Neuronal stem cell (in vitro differentiated cells): ENCODE measurements at regions not wholly inside any gene's neighbourhood (a gene's known extent, or its start where the extent isn't known, plus 50 kb on each side); places are given as distances from the start of the nearest gene placed in this dataset.
A peak's percentile ranks its signal among the peaks of the same experiment; 100 is the strongest.

Source experiments
- DNase-seq: peaks from one replicate; pipeline ENCODE4 v3.0.0-alpha.2; 2013; ENCODE audit warnings: low spot score
- H2AFZ ChIP-seq: one replicate; pipeline ENCODE4 v1.6.1; 2013; ENCODE audit warnings: mild to moderate bottlenecking, low read length, inconsistent platforms
- H2AK5ac ChIP-seq: 2 replicates; pipeline ENCODE4 v1.6.1; 2013; ENCODE audit warnings: low read depth, mild to moderate bottlenecking, inconsistent platforms, low read length, moderate library complexity, mixed read lengths
- H2BK120ac ChIP-seq: 2 replicates; pipeline ENCODE4 v1.6.1; 2013; ENCODE audit warnings: low read depth, mild to moderate bottlenecking, inconsistent platforms, low read length, moderate library complexity, mixed read lengths
- H2BK12ac ChIP-seq: one replicate; pipeline ENCODE4 v1.6.1; 2013; ENCODE audit warnings: low read length, inconsistent platforms
- H2BK15ac ChIP-seq: 2 replicates; pipeline ENCODE4 v1.6.1; 2013; ENCODE audit warnings: mild to moderate bottlenecking, low read length, inconsistent platforms, mixed read lengths
- H2BK5ac ChIP-seq: one replicate; pipeline ENCODE4 v1.6.1; 2013; ENCODE audit warnings: inconsistent platforms, mild to moderate bottlenecking, low read length, moderate library complexity
- H3K14ac ChIP-seq: one replicate; pipeline ENCODE4 v1.6.1; 2013; ENCODE audit warnings: low read length, inconsistent platforms
- H3K18ac ChIP-seq: 2 replicates; pipeline ENCODE4 v1.6.1; 2013; ENCODE audit warnings: low read length, inconsistent platforms
- H3K23ac ChIP-seq: 2 replicates; pipeline ENCODE4 v1.6.1; 2013; ENCODE audit warnings: low read depth, mild to moderate bottlenecking, mixed read lengths, low read length, inconsistent platforms; ENCODE audit not compliant: poor library complexity
- H3K27ac ChIP-seq: replicated peaks from 3 replicates; pipeline ENCODE4 v1.5.1; 2013; ENCODE audit warnings: low read length, inconsistent platforms
- H3K27me3 ChIP-seq, 3 experiments: 2 replicates each; pipeline ENCODE4 v1.6.1; 2013; ENCODE audit warnings: low read length in 3 of 3, mild to moderate bottlenecking in 2 of 3, inconsistent platforms in 1 of 3, low read depth in 1 of 3, mixed read lengths in 1 of 3, moderate library complexity in 1 of 3; ENCODE audit not compliant: control insufficient read depth in 3 of 3, insufficient read depth in 3 of 3
- H3K36me3 ChIP-seq, 2 donors: replicated peaks in 1 of 2; 2 replicates each; pipeline ENCODE4 v1.6.1; 2013; ENCODE audit warnings: low read length in 2 of 2; ENCODE audit not compliant: control insufficient read depth in 2 of 2, insufficient read depth in 2 of 2
- H3K4ac ChIP-seq: 2 replicates; pipeline ENCODE4 v1.6.1; 2013; ENCODE audit warnings: inconsistent platforms, mild to moderate bottlenecking, low read length, moderate library complexity
- H3K4me1 ChIP-seq, 2 donors: 1 replicate in 1 of 2; 2 replicates in 1 of 2; pipeline ENCODE4 v1.6.1; 2013; ENCODE audit warnings: low read length in 2 of 2, low read depth in 1 of 2; ENCODE audit not compliant: control insufficient read depth in 2 of 2, insufficient read depth in 1 of 2
- H3K4me2 ChIP-seq: one replicate; pipeline ENCODE4 v1.6.1; 2013; ENCODE audit warnings: mild to moderate bottlenecking, low read length, inconsistent platforms; ENCODE audit not compliant: insufficient read depth, poor library complexity, severe bottlenecking
- H3K4me3 ChIP-seq, 2 donors: 2 replicates each; pipeline ENCODE4 v1.5.1; 2013; ENCODE audit warnings: low read length in 2 of 2, mild to moderate bottlenecking in 2 of 2, inconsistent platforms in 1 of 2, moderate library complexity in 1 of 2
- H3K79me1 ChIP-seq: one replicate; pipeline ENCODE4 v1.6.1; 2013; ENCODE audit warnings: low read depth, mild to moderate bottlenecking, inconsistent platforms, low read length, moderate library complexity
- H3K9ac ChIP-seq: one replicate; pipeline ENCODE4 v1.6.1; 2013; ENCODE audit warnings: mild to moderate bottlenecking, low read depth, low read length, inconsistent platforms; ENCODE audit not compliant: poor library complexity
- H3K9me3 ChIP-seq, 2 donors: replicated peaks in 1 of 2; 2 replicates each; pipeline versions ENCODE3 to v1.6.1; 2013; ENCODE audit warnings: low read length in 2 of 2, mild to moderate bottlenecking in 2 of 2, inconsistent platforms in 1 of 2, low read depth in 1 of 2, mixed read lengths in 1 of 2, moderate library complexity in 1 of 2; ENCODE audit not compliant: control insufficient read depth in 2 of 2, insufficient read depth in 1 of 2
- H4K8ac ChIP-seq: one replicate; pipeline ENCODE4 v1.6.1; 2013; ENCODE audit warnings: low read depth, mild to moderate bottlenecking, inconsistent platforms, low read length, moderate library complexity
- H4K91ac ChIP-seq: one replicate; pipeline ENCODE4 v1.6.1; 2013; ENCODE audit warnings: low read length, low read depth, mild to moderate bottlenecking, inconsistent platforms; ENCODE audit not compliant: poor library complexity
- WGBS, 2 donors: extraction: QIAGEN DNeasy Blood & Tissue Kit; methylation state at CpG; one replicate each; pipeline ENCODE4 v1.1.7; 2013; ENCODE audit warnings: missing lambda C conversion rate in 2 of 2, mixed read lengths in 1 of 2; ENCODE audit not compliant: insufficient read length in 2 of 2, insufficient replicate concordance in 1 of 2; ENCODE audit errors: extremely low coverage in 2 of 2; 5-methylcytosine and 5-hydroxymethylcytosine counted together

GRCh38 chr13:75102001-75102716 lies 379.8 kb downstream of the TBC1D4 start:
- Histone ChIP-seq H3K4me1 (peaks cover 0 to 2% of the 10 kb centered on the region in 2 donors), H3K14ac (no peak overlapping the region), H4K8ac (no peak overlapping the region), H3K9ac (no peak overlapping the region), H3K79me1 (no peaks in the 10 kb centered on the region), H3K18ac (no peak overlapping the region), H4K91ac (no peak overlapping the region), H3K9me3 (no peaks in the 10 kb centered on the region), H2AK5ac (no peak overlapping the region), H3K4me3 (no peak overlapping the region), H3K4me2 (no peak overlapping the region), H3K27ac (no peak overlapping the region), H2BK12ac (no peak overlapping the region), H3K4ac (no peak overlapping the region), H3K23ac (no peak overlapping the region), H3K27me3 (no peaks in the 10 kb centered on the region), H3K36me3 (no peaks in the 10 kb centered on the region), H2AFZ (peak overlapping the region; percentile 63), H2BK5ac (no peak overlapping the region), H2BK15ac (no peak overlapping the region), H2BK120ac (no peak overlapping the region)
- WGBS, 2 donors, result no CpG with 5 or more reads among the region's 5 CpGs
- DNase-seq, result no peak

DNA sequence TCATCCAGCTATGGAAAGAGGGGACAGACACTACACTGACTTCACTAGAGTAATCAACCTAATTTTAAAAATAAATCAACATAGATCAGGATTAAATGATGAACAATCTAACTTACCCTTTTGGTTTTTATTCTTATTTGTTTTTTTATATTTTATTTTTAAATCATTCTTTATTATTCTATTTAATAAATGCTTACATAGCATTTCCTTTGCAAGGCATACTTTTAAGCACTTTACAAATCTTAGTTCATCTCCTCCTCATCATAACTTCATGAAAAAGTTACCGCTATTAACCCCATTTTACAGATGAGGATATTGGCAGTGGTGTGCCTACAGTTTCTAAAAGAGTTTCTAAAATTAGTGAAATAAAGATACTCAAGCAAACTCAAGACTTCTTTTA lies 380.6 kb downstream of the TBC1D4 start:
- H2BK12ac ChIP-seq, result no peak overlapping the region
- no peaks in the 10 kb centered on the region for H3K27me3 ChIP-seq
- no peak overlapping the region for H3K4ac ChIP-seq
- H2AFZ ChIP-seq, result no peak overlapping the region
- no peak for DNase-seq
- no peak overlapping the region for H4K91ac ChIP-seq
- H2AK5ac ChIP-seq, result no peak overlapping the region
- H3K36me3 ChIP-seq, result no peaks in the 10 kb centered on the region
- no peak overlapping the region for H3K9ac ChIP-seq
- H3K14ac ChIP-seq, result no peak overlapping the region
- no peaks in the 10 kb centered on the region for H3K79me1 ChIP-seq
- H2BK15ac ChIP-seq, result no peak overlapping the region
- H3K4me1 ChIP-seq, result peaks cover 0 to 2% of the 10 kb centered on the region in 2 donors
- no peak overlapping the region for H3K4me2 ChIP-seq
- no peak overlapping the region for H3K18ac ChIP-seq
- H4K8ac ChIP-seq, result no peak overlapping the region
- no peak overlapping the region for H3K23ac ChIP-seq
- H2BK120ac ChIP-seq, result no peak overlapping the region
- H2BK5ac ChIP-seq, result no peak overlapping the region
- no peak overlapping the region for H3K27ac ChIP-seq
- WGBS, 2 donors, result no CpG with 5 or more reads among the region's 1 CpG
- no peaks in the 10 kb centered on the region for H3K9me3 ChIP-seq
- no peak overlapping the region for H3K4me3 ChIP-seq

DNA sequence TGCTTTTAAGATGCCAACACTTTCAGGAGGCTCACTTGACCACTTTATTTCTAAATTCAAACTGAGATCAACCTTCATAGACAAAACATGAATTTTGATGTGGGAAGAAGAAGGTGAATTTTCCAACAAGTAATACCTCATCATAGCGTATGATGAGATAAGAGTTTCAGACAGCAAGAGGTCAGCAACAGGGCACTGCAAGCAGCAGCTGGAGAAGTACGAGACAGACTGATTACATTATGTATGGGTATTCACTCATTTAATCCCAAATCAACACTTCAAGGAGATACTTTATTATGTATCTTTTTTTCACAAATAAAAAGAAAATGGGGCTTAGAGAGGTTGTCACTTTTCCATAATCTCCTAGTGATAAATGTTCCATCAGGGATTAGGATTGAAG lies 389.8 kb downstream of the TBC1D4 start:
- Histone ChIP-seq H3K4ac (no peak overlapping the region), H3K23ac (no peak overlapping the region), H3K27me3 (no peaks in the 10 kb centered on the region), H2BK15ac (no peak overlapping the region), H3K9ac (no peak overlapping the region), H3K9me3 (peaks cover 0 to 4% of the 10 kb centered on the region in 2 donors), H2BK5ac (no peak overlapping the region), H3K36me3 (no peaks in the 10 kb centered on the region), H2AFZ (peak overlapping the region; percentile 76), H3K27ac (no peak overlapping the region), H3K4me2 (no peak overlapping the region), H3K18ac (no peak overlapping the region), H4K8ac (no peak overlapping the region), H2AK5ac (no peak overlapping the region), H2BK120ac (no peak overlapping the region), H4K91ac (no peak overlapping the region), H3K4me3 (no peak overlapping the region), H2BK12ac (no peak overlapping the region), H3K4me1 (peaks cover 4 to 20% of the 10 kb centered on the region in 2 donors), H3K14ac (no peak overlapping the region), H3K79me1 (no peaks in the 10 kb centered on the region)
- WGBS, 2 donors, result no CpG with 5 or more reads among the region's 2 CpGs
- DNase-seq, result no peak

- H3K4me1 ChIP-seq, result peaks cover 4 to 20% of the 10 kb centered on the region in 2 donors
- H3K14ac ChIP-seq, result no peak overlapping the region
- no peak overlapping the region for H2BK12ac ChIP-seq
- H3K4me2 ChIP-seq, result no peak overlapping the region
- H2AFZ ChIP-seq, result peak overlapping the region; percentile 76
- no peak for DNase-seq
- H3K9ac ChIP-seq, result no peak overlapping the region
- H3K36me3 ChIP-seq, result no peaks in the 10 kb centered on the region
- WGBS, 2 donors, result no CpG with 5 or more reads among the region's 2 CpGs
- H4K8ac ChIP-seq, result no peak overlapping the region
- H2AK5ac ChIP-seq, result no peak overlapping the region
- no peak overlapping the region for H3K4me3 ChIP-seq
- no peak overlapping the region for H4K91ac ChIP-seq
- H2BK5ac ChIP-seq, result no peak overlapping the region
- H3K27me3 ChIP-seq, result no peaks in the 10 kb centered on the region
- peaks cover 0 to 4% of the 10 kb centered on the region in 2 donors for H3K9me3 ChIP-seq
- H3K79me1 ChIP-seq, result no peaks in the 10 kb centered on the region
- no peak overlapping the region for H3K23ac ChIP-seq
- H3K27ac ChIP-seq, result no peak overlapping the region
- no peak overlapping the region for H3K4ac ChIP-seq
- no peak overlapping the region for H2BK120ac ChIP-seq
- no peak overlapping the region for H3K18ac ChIP-seq
- H2BK15ac ChIP-seq, result no peak overlapping the region
These were observed 390.3 kb downstream of the TBC1D4 start for GRCh38 chr13:75091718-75092117.
